GM12874 (cell line): ENCODE measurements at regions not wholly inside any gene's neighbourhood (a gene's known extent, or its start where the extent isn't known, plus 50 kb on each side); places are given as distances from the start of the nearest gene placed in this dataset.

Experiments used
- TF ChIP-seq, protein P1 (sequence below): IDR thresholded peaks from 2 replicates; pipeline ENCODE4 v1.5.1; 2011; ENCODE audit warnings: low read depth, mild to moderate bottlenecking, control low read depth, low read length, moderate library complexity; ENCODE audit not compliant: insufficient read depth

GRCh38 chr3:20999661-21000060 is 751.3 kb downstream of the ZNF385D start:
- TF ChIP-seq, protein P1, sequence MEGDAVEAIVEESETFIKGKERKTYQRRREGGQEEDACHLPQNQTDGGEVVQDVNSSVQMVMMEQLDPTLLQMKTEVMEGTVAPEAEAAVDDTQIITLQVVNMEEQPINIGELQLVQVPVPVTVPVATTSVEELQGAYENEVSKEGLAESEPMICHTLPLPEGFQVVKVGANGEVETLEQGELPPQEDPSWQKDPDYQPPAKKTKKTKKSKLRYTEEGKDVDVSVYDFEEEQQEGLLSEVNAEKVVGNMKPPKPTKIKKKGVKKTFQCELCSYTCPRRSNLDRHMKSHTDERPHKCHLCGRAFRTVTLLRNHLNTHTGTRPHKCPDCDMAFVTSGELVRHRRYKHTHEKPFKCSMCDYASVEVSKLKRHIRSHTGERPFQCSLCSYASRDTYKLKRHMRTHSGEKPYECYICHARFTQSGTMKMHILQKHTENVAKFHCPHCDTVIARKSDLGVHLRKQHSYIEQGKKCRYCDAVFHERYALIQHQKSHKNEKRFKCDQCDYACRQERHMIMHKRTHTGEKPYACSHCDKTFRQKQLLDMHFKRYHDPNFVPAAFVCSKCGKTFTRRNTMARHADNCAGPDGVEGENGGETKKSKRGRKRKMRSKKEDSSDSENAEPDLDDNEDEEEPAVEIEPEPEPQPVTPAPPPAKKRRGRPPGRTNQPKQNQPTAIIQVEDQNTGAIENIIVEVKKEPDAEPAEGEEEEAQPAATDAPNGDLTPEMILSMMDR = no peak

DNA sequence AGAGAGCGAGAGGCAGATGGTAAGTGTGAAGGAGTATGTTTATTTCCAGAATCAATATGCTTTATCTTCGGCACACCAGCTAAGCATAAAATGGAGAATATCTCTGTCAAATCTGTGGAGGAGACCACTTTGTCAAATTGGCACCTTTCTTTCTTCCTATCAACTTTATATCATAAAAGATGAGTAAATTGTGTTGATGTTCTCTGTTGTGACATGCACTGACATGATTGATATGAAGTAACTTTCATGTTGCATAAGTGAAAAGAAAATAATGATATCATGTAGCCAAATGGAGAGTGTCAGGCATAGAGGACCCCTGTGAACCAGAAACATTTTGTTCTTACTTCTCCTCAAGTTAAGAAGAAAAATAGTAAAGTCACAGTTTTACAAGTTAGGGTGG is 753.8 kb downstream of the ZNF385D start:
- TF ChIP-seq, protein P1 = no peak

DNA sequence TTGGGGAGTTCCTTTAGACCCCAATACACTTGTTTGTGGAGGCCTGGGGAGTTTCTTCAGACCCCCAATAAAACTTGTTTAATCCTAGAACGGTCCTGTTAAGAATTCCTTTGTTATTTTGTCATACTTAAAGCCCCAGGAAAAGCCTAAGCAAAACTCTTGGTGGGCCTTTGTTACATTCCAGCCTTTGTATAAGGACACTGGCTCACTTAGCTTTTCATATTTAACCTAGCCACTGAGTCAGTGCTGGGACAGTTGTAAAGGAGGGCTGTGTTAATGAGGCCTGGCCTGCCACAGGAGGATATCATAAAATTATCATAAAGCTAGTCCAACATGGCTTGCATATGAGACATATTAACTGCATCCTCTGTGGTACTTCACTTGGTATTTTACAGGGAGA is 760.1 kb downstream of the ZNF385D start:
- TF ChIP-seq, protein P1 = no peak

- TF ChIP-seq, protein P1 = no peak
Measured at GRCh38 chr3:20984594-20985205, 766.3 kb downstream of the ZNF385D start.

DNA sequence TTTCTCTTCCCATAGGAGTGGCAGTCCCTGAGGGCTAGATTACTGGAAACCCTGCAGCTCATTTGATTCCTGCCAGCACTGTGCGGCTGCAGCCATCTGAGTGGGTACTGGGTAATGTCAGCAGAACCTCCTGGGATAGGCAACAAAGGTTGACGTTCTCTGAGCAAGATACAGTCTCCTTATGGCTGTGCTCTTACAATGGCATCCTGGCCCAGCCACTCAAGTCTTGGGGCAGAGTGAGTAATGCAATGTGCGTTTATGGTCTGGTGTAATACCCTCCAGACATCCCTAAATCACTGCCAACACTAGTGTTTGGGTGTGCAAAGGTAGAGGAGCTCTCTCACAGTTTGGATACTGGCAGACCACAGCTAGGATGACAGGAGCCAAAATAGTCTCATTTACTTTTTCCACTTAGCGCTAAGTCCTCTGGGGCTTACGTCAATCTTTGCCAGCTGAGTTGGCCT is 775.8 kb downstream of the ZNF385D start:
- TF ChIP-seq, protein P1 = no peak

DNA sequence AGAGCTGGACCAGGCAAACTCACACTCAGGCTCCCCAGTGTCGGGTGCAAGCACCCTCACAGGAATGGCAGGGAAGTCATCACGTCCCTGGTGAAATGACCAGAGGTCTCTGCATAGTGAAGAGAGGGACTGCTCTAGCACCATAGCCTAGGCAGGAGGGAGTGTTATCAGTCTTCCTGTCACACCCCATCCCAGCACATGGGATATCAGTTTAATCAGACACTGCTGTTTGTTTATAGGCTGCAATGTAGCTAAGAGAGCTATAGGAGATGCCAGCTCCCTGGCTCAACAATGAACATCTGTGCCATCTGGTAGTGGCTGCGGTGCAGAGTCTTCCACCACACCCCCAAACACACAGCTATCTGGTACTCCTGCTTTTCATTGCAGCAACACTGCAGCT is 776.6 kb downstream of the ZNF385D start:
- TF ChIP-seq, protein P1 = no peak

DNA sequence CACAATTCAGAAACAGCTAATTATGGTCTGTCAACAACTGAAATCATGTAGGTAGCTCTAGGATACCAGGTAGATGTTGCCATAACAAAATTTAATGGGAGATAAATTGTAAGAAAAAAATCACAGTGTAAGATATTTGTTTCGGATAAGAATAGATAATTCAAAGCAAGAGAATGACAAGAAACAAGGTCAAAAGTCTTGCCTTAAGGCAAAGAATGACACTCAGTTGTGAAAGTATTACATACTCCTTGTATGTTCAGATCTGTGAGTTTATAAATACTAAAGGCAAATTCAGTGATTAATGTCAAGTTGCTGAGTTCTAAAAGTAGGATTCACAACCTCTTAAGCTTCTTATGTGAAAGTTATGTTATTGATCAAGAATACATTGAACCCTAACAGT is 772.2 kb upstream of the SGO1 start:
- TF ChIP-seq, protein P1 = no peak
